ENCODE measurements at regions not wholly inside any gene's neighbourhood (a gene's known extent, or its start where the extent isn't known, plus 50 kb on each side); places are given as distances from the start of the nearest gene placed in this dataset.
"Not testable (repeated sequence)": the region's sequence is repeated elsewhere in the genome, so short reads cannot be mapped to it uniquely, and the experiment has no call there.

- dilution Hi-C loops (cut with MboI; ENCODE audit: extremely low pct_ligation_motif_present, low sequenced_read_pairs) (no loop called here), intact Hi-C loops (cut with micrococcal nuclease) (no loop called here)
- CTCF ChIA-PET = no interaction called here
- TF ChIP-seq CTCF (IDR thresholded peaks at IDR 0.05; ENCODE audit: extremely low read depth in 1 of 2, insufficient read depth in 1 of 2, low read depth in 1 of 2, low read length in 2 of 2) (no peak), FOS (IDR thresholded peaks at IDR 0.05; ENCODE audit: borderline replicate concordance, insufficient read depth, low read length) (no peak), JUN (IDR thresholded peaks at IDR 0.05; ENCODE audit: borderline replicate concordance, insufficient read depth, insufficient read length, low read depth) (no peak), GATA2 (IDR thresholded peaks at IDR 0.05; ENCODE audit: insufficient read depth, insufficient read length, low read depth, low read length) (no peak), MYC (IDR thresholded peaks at IDR 0.05; ENCODE audit: low read depth, low read length) (no peak), POLR2AphosphoS5 (IDR thresholded peaks at IDR 0.05; ENCODE audit: insufficient read depth, low read depth, low read length) (no peak), EZH2 (IDR thresholded peaks at IDR 0.05; ENCODE audit: borderline replicate concordance, low read depth, low read length, severe bottlenecking) (no peak), MAX (IDR thresholded peaks at IDR 0.05; ENCODE audit: insufficient read depth, insufficient read length) (no peak), POLR2A (IDR thresholded peaks at IDR 0.05; ENCODE audit: low read depth, low read length) (no peak)
- Histone ChIP-seq H3K9me3 (replicated peaks; ENCODE audit: control insufficient read depth, insufficient read depth, low read length) (no peaks in the 10 kb centered on the region), H3K9ac (replicated peaks; ENCODE audit: extremely low read depth, insufficient read depth, low read length) (no peak overlapping the region), H3K36me3 (ENCODE audit: control insufficient read depth in 2 of 2, extremely low read depth in 1 of 2, insufficient read depth in 2 of 2, low read length in 2 of 2) (no peaks in the 10 kb centered on the region), H4K20me1 (replicated peaks; ENCODE audit: control insufficient read depth, extremely low read depth, insufficient read depth, low read length) (no peaks in the 10 kb centered on the region), H3K4me1 (ENCODE audit: control insufficient read depth, extremely low read depth, insufficient read depth, low read length) (no peaks in the 10 kb centered on the region), H3K4me3 (replicated peaks in 1 of 3; ENCODE audit: insufficient read depth in 1 of 3, low read depth in 1 of 3, low read length in 3 of 3) (no peak overlapping the region), H3K27ac (ENCODE audit: insufficient read depth, low read depth, low read length) (no peak overlapping the region), H2AFZ (ENCODE audit: low read depth, low read length) (no peak overlapping the region), H3K79me2 (ENCODE audit: control insufficient read depth, insufficient read depth, low read length) (no peaks in the 10 kb centered on the region), H3K27me3 (ENCODE audit: control insufficient read depth in 2 of 2, insufficient read depth in 2 of 2, low read length in 2 of 2) (no peaks in the 10 kb centered on the region), H3K9me1 (replicated peaks; ENCODE audit: control insufficient read depth, extremely low read depth, insufficient read depth, low read length) (no peaks in the 10 kb centered on the region), H3K4me2 (ENCODE audit: insufficient read depth, low read length) (no peak overlapping the region)
- no TSS peak for BruUV-seq (replicated peaks)
- no peak for FAIRE-seq
- POLR2A ChIA-PET = no interaction called here
- DNase-seq (ENCODE audit: low read depth, low spot score) = no peak
Measured at GRCh38 chr9:20236676-20237075, 385.6 kb downstream of the MLLT3 start.

GRCh38 chr9:20235206-20235605 is 387.1 kb downstream of the MLLT3 start:
- H3K4me1 ChIP-seq (ENCODE audit: control insufficient read depth, extremely low read depth, insufficient read depth, low read length); H3K9me3 ChIP-seq (replicated peaks; ENCODE audit: control insufficient read depth, insufficient read depth, low read length); POLR2A ChIA-PET; H3K27me3 ChIP-seq (ENCODE audit: control insufficient read depth in 2 of 2, insufficient read depth in 2 of 2, low read length in 2 of 2); H3K4me2 ChIP-seq (ENCODE audit: insufficient read depth, low read length); H3K27ac ChIP-seq (ENCODE audit: insufficient read depth, low read depth, low read length); H3K9me1 ChIP-seq (replicated peaks; ENCODE audit: control insufficient read depth, extremely low read depth, insufficient read depth, low read length); H3K36me3 ChIP-seq (ENCODE audit: control insufficient read depth in 2 of 2, extremely low read depth in 1 of 2, insufficient read depth in 2 of 2, low read length in 2 of 2); H3K79me2 ChIP-seq (ENCODE audit: control insufficient read depth, insufficient read depth, low read length); H2AFZ ChIP-seq (ENCODE audit: low read depth, low read length); H3K9ac ChIP-seq (replicated peaks; ENCODE audit: extremely low read depth, insufficient read depth, low read length); CTCF ChIA-PET; intact Hi-C loops (cut with micrococcal nuclease); BruUV-seq (replicated peaks); dilution Hi-C loops (cut with MboI; ENCODE audit: extremely low pct_ligation_motif_present, low sequenced_read_pairs); DNase-seq (ENCODE audit: low read depth, low spot score); H4K20me1 ChIP-seq (replicated peaks; ENCODE audit: control insufficient read depth, extremely low read depth, insufficient read depth, low read length); FAIRE-seq; H3K4me3 ChIP-seq (replicated peaks in 1 of 3; ENCODE audit: insufficient read depth in 1 of 3, low read depth in 1 of 3, low read length in 3 of 3): not testable (repeated sequence)

Measured in endothelial cell of umbilical vein (primary cell).